A549 (cell line): ENCODE measurements at regions not wholly inside any gene's neighbourhood (a gene's known extent, or its start where the extent isn't known, plus 50 kb on each side); places are given as distances from the start of the nearest gene placed in this dataset.

Source experiments
- ATAC-seq, 2 experiments: fragments of 200-7000 bp in 1 of 2; fragments of >200 bp in 1 of 2; cut with Nextera tagmentation in 1 of 2; cut with Tn5 transposase in 1 of 2; 3 replicates each; pipeline versions ENCODE4 v1.8.0 to v1.9.1; 2018 to 2020; ENCODE audit warnings: mild to moderate bottlenecking in 1 of 2, moderate library complexity in 1 of 2
- CTCF ChIA-PET: fragments of 300-600 bp; sonication (Branson Sonifier 250); formaldehyde crosslinking; extraction: SDS; loops from one replicate; lab custom pipeline; 2021; ENCODE audit warnings: antibody characterized with exemption, inconsistent platforms; lab: Yijun Ruan, JAX
- POLR2A ChIA-PET: fragments of 350-600 bp; formaldehyde crosslinking; extraction: SDS; loops from one replicate; lab custom pipeline; 2021; ENCODE audit warnings: antibody characterized with exemption, inconsistent platforms; lab: Yijun Ruan, JAX
- DNase-seq, 2 experiments: peaks; one replicate each; pipeline versions ENCODE4 v3.0.0 to v3.0.0-alpha.2; 2011 to 2016; ENCODE audit warnings: low read depth in 1 of 2, low spot score in 1 of 2
- FAIRE-seq: peaks from 2 replicates; lab custom pipeline; 2011; peaks lifted over from hg19 to GRCh38; lab: Jason Lieb, UNC
- H3K27ac ChIP-seq, 2 experiments: fragments of >200 bp; sonication (Bioruptor Twin); formaldehyde crosslinking; 3 replicates each; pipeline ENCODE4 v1.5.1; 2016 to 2017
- H3K4me1 ChIP-seq: fragments of >200 bp; sonication (Bioruptor Twin); formaldehyde crosslinking; 3 replicates; pipeline ENCODE4 v1.6.1; 2016
- H3K4me2 ChIP-seq: fragments of >200 bp; sonication (Bioruptor Twin); formaldehyde crosslinking; 3 replicates; pipeline ENCODE4 v1.6.1; 2016
- H3K4me3 ChIP-seq: fragments of >200 bp; sonication (Bioruptor Twin); formaldehyde crosslinking; 3 replicates; pipeline ENCODE4 v1.5.1; 2016
- H3K9me3 ChIP-seq: fragments of >200 bp; sonication (Bioruptor Twin); formaldehyde crosslinking; 3 replicates; pipeline ENCODE4 v1.6.1; 2016
- ATOH8 ChIP-seq: fragments of 250-450 bp; sonication (Bioruptor Pico); IDR thresholded peaks from 2 replicates; pipeline ENCODE4 v1.5.0; 2020; ENCODE audit warnings: low read depth, mild to moderate bottlenecking, moderate library complexity
- CBX2 ChIP-seq: fragments of 200-600 bp; sonication (generic); IDR thresholded peaks from 2 replicates; pipeline ENCODE4 v1.6.1; 2016; ENCODE audit warnings: low read depth, mild to moderate bottlenecking, borderline replicate concordance
- CEBPB ChIP-seq, 2 experiments: fragments of >200 bp in 1 of 2; sonication (Bioruptor Twin) in 1 of 2; formaldehyde crosslinking in 1 of 2; IDR thresholded peaks; 2 replicates each; pipeline ENCODE4 v1.6.1; 2012 to 2016
- CHD4 ChIP-seq: fragments of 200-600 bp; sonication (generic); IDR thresholded peaks from 2 replicates; pipeline ENCODE4 v1.6.1; 2016; ENCODE audit warnings: antibody characterized with exemption, mild to moderate bottlenecking, borderline replicate concordance
- ELK1 ChIP-seq: fragments of 150-350 bp; IDR thresholded peaks from 2 replicates; pipeline ENCODE4 v1.6.1; 2014; ENCODE audit warnings: low read depth, mild to moderate bottlenecking, low read length
- ESRRA ChIP-seq: fragments of 150-350 bp; IDR thresholded peaks from 2 replicates; pipeline ENCODE4 v1.6.1; 2014; ENCODE audit warnings: mild to moderate bottlenecking, low read length, borderline replicate concordance
- FOSL2 ChIP-seq, 2 experiments: fragments of 450-650 bp in 1 of 2; fragments of >200 bp in 1 of 2; sonication (Bioruptor Twin) in 1 of 2; formaldehyde crosslinking; IDR thresholded peaks; 2 replicates each; pipeline versions ENCODE4 v1.5.0 to v1.6.1; 2016 to 2020; ENCODE audit warnings: mild to moderate bottlenecking in 1 of 2, moderate library complexity in 1 of 2
- GATA3 ChIP-seq: IDR thresholded peaks from 2 replicates; pipeline ENCODE4 v1.6.1; 2012; ENCODE audit warnings: borderline replicate concordance
- HES2 ChIP-seq: fragments of >200 bp; sonication (Bioruptor Twin); formaldehyde crosslinking; IDR thresholded peaks from 2 replicates; pipeline ENCODE4 v1.6.1; 2016
- HEYL ChIP-seq: fragments of 250-450 bp; sonication (Bioruptor Pico); IDR thresholded peaks from 2 replicates; pipeline ENCODE4 v1.8.0; 2021; ENCODE audit warnings: mild to moderate bottlenecking, moderate library complexity
- HOXA7 ChIP-seq: fragments of 250-450 bp; sonication (Bioruptor Pico); IDR thresholded peaks from 2 replicates; pipeline ENCODE4 v1.5.0; 2020; ENCODE audit warnings: mild to moderate bottlenecking, moderate library complexity
- HOXB5 ChIP-seq: fragments of 250-450 bp; sonication (Bioruptor Pico); IDR thresholded peaks from 2 replicates; pipeline ENCODE4 v1.5.0; 2020; ENCODE audit warnings: mild to moderate bottlenecking, moderate library complexity
- JUNB ChIP-seq: fragments of >200 bp; sonication (Bioruptor Twin); formaldehyde crosslinking; IDR thresholded peaks from 2 replicates; pipeline ENCODE4 v1.6.1; 2016
- KDM1A ChIP-seq: fragments of 200-600 bp; sonication (generic); IDR thresholded peaks from 2 replicates; pipeline ENCODE4 v1.6.1; 2016; ENCODE audit warnings: low read depth, mild to moderate bottlenecking
- MAFK ChIP-seq: fragments of 450-650 bp; IDR thresholded peaks from 2 replicates; pipeline ENCODE4 v1.6.1; 2014; ENCODE audit not compliant: partially characterized antibody
- MAX ChIP-seq: IDR thresholded peaks from 2 replicates; pipeline ENCODE4 v1.6.1; 2012
- NPAS2 ChIP-seq: fragments of 250-450 bp; sonication (Bioruptor Pico); IDR thresholded peaks from 2 replicates; pipeline ENCODE4 v1.8.0; 2022; ENCODE audit warnings: mild to moderate bottlenecking, moderate library complexity, borderline replicate concordance
- NR3C1 ChIP-seq: fragments of >200 bp; sonication (Bioruptor Twin); formaldehyde crosslinking; IDR thresholded peaks from 3 replicates; pipeline ENCODE4 v1.6.1; 2017
- PBX3 ChIP-seq: IDR thresholded peaks from 2 replicates; pipeline ENCODE4 v1.6.1; 2012
- RAD21 ChIP-seq, 2 experiments: fragments of >200 bp in 1 of 2; sonication (Bioruptor Twin) in 1 of 2; formaldehyde crosslinking in 1 of 2; IDR thresholded peaks in 1 of 2; conservative IDR thresholded peaks in 1 of 2; 2 replicates in 1 of 2; 3 replicates in 1 of 2; pipeline ENCODE4 v1.6.1; 2012 to 2018; ENCODE audit warnings: inconsistent platforms in 1 of 2
- RARB ChIP-seq: fragments of 250-450 bp; sonication (Bioruptor Pico); IDR thresholded peaks from 2 replicates; pipeline ENCODE4 v1.8.0; 2021; ENCODE audit warnings: mild to moderate bottlenecking, moderate library complexity
- REST ChIP-seq: fragments of 200-600 bp; sonication (generic); IDR thresholded peaks from 2 replicates; pipeline ENCODE4 v1.6.1; 2016; ENCODE audit warnings: antibody characterized with exemption, mild to moderate bottlenecking, moderate library complexity
- SMC3 ChIP-seq: fragments of >200 bp; sonication (Bioruptor Twin); formaldehyde crosslinking; IDR thresholded peaks from 3 replicates; pipeline ENCODE4 v1.6.1; 2018; ENCODE audit warnings: inconsistent platforms
- SREBF2 ChIP-seq: fragments of 450-650 bp; IDR thresholded peaks from 2 replicates; pipeline ENCODE4 v1.6.1; 2014; ENCODE audit warnings: mild to moderate bottlenecking, moderate library complexity
- ZNF302 ChIP-seq: fragments of 250-450 bp; sonication (Bioruptor Pico); IDR thresholded peaks from 2 replicates; pipeline ENCODE4 v1.9.0; 2021; ENCODE audit warnings: inconsistent platforms, mild to moderate bottlenecking, moderate library complexity
- ZSCAN20 ChIP-seq: fragments of 250-450 bp; sonication (Bioruptor Pico); IDR thresholded peaks from 2 replicates; pipeline ENCODE4 v1.8.0; 2022; ENCODE audit warnings: mild to moderate bottlenecking, moderate library complexity
- WGBS: methylation state at CpG from one replicate; pipeline ENCODE4 v1.1.6; 2017; ENCODE audit errors: missing lambda C conversion rate; 5-methylcytosine and 5-hydroxymethylcytosine counted together

GRCh38 chr3:28099296-28099695 lies 142.1 kb upstream of the CMC1 start:
- Histone ChIP-seq H3K27ac (no peak overlapping the region), H3K4me1 (no peaks in the 10 kb centered on the region), H3K9me3 (peaks cover 12% of the 10 kb centered on the region; the same call in 2 of the 3 replicates), H3K4me3 (no peak overlapping the region), H3K4me2 (no peak overlapping the region)
- DNase-seq: no peak
- WGBS: 27% methylated on average over 2 of the region's 2 CpGs
- FAIRE-seq: no peak
- ChIA-PET POLR2A (no interaction called here), CTCF (no interaction called here)
- ATAC-seq: no peak
- no peak for TF ChIP-seq HES2
- no peak for TF ChIP-seq NPAS2 (CRISPR knock-in tag)
- TF ChIP-seq PBX3: no peak
- no peak for TF ChIP-seq FOSL2 (IDR thresholded peaks at IDR 0.05)
- TF ChIP-seq FOSL2 (CRISPR knock-in tag; IDR thresholded peaks at IDR 0.05): no peak
- no peak for TF ChIP-seq RAD21 (conservative IDR thresholded peaks at IDR 0.05 in 1 of 2, IDR thresholded peaks at IDR 0.05 in 1 of 2)
- TF ChIP-seq SMC3: no peak
- no peak for TF ChIP-seq RARB (CRISPR knock-in tag)
- no peak for TF ChIP-seq KDM1A
- no peak for TF ChIP-seq ELK1
- no peak for TF ChIP-seq HEYL (CRISPR knock-in tag)
- TF ChIP-seq ESRRA: no peak
- TF ChIP-seq CEBPB (IDR thresholded peaks at IDR 0.05): no peak
- no peak for TF ChIP-seq ZSCAN20 (CRISPR knock-in tag)
- no peak for TF ChIP-seq SREBF2
- no peak for TF ChIP-seq GATA3
- TF ChIP-seq MAX: no peak
- TF ChIP-seq CHD4: no peak
- no peak for TF ChIP-seq REST
- no peak for TF ChIP-seq ATOH8

GRCh38 chr3:28101705-28102104 lies 139.7 kb upstream of the CMC1 start:
- TF ChIP-seq CBX2 (no peak), RAD21 (conservative IDR thresholded peaks at IDR 0.05 in 1 of 2, IDR thresholded peaks at IDR 0.05 in 1 of 2) (no peak), HOXB5 (no peak), MAFK (no peak), SREBF2 (no peak), JUNB (no peak), ZNF302 (no peak), HOXA7 (CRISPR knock-in tag) (no peak), NR3C1 (no peak)
- TF ChIP-seq, all 56 proteins: peak for 0
- H3K4me3 ChIP-seq: no peak overlapping the region
- no peak for FAIRE-seq
- peaks cover 12% of the 10 kb centered on the region; the same call in 2 of the 3 replicates for H3K9me3 ChIP-seq
- no peak overlapping the region for H3K4me2 ChIP-seq
- POLR2A ChIA-PET: no interaction called here
- H3K4me1 ChIP-seq: no peaks in the 10 kb centered on the region
- CTCF ChIA-PET: interaction anchor here (1.0 kb wide), 1 partner anchor 30 kb away, joined by 4 read pairs; no protein-coding TSS in a partner anchor
- WGBS: 0% methylated on average over 1 of the region's 1 CpG
- no peak for DNase-seq
- H3K27ac ChIP-seq: no peak overlapping the region
- no peak for ATAC-seq
